GM19372 (cell line): ENCODE measurements at regions not wholly inside any gene's neighbourhood (a gene's known extent, or its start where the extent isn't known, plus 50 kb on each side); places are given as distances from the start of the nearest gene placed in this dataset.

Experiments used
- ATAC-seq: cut with Tn5 transposase; IDR thresholded peaks from one replicate; pipeline ENCODE4 v1.9.1; 2021; ENCODE audit warnings: mild to moderate bottlenecking, low read depth, moderate library complexity; ENCODE audit not compliant: unreplicated experiment

GRCh38 chr3:18837137-18837755 lies 311.1 kb upstream of the KCNH8 start:
- no peak for ATAC-seq

GRCh38 chr3:18835021-18835420 lies 313.3 kb upstream of the KCNH8 start:
- no peak for ATAC-seq

- ATAC-seq, result no peak
Observed at GRCh38 chr3:18830087-18830486, 318.2 kb upstream of the KCNH8 start.

DNA sequence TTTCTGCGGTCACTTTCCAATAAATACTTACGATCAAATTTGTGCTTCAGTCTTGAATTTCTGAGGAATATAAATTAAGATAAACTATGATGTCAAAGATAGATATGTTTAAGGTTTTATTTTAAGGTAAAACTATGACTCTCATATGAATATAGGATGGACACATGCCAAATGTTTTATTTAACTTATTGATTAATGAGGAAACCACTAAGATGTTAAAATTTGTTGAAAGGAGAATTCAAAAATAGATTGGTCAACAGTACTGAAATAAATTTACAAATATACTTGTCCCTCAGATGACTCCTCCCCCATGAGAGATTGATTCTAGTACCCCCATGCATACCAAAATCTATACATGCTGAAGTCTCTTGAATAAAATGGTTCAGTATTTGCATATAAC lies 319.7 kb upstream of the KCNH8 start:
- ATAC-seq, result no peak

DNA sequence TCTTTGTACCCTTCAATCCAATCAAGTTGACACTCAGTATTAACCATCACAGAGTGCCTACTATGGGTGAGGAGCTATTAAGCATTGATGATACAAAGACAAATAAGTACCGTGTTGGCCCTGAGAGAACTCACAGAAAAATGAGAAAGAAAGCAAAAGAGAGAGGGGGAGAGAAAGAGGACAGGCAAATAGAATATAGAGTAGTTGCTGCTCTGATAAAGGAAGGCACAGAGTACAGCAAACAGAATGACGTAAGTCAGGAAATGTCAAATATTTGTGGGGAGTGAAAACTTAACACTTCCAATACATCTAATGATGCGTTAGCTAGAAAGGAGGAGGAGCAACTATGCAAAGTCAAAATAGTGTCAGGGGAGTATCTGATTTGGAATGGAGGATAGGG lies 320.6 kb upstream of the KCNH8 start:
- ATAC-seq, result no peak

DNA sequence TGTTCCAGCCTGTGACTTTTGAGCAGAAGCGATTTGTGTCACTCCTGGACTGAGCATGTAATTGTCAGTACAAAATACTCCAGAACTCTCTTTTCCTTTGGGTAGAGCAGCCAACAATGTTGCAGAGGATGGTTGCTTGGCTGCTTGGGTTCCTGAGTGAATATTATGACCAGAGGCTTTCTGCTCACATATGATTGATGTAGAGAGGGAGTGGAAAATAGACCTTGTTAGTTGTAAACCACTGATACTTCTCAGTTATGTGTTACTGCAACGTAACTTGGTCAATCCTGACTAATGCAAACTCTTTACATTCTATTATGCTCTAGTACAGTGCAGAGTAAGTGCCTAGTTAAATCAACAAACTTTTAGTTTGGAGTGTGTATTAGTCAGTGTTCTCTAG lies 322.6 kb upstream of the KCNH8 start:
- no peak for ATAC-seq

DNA sequence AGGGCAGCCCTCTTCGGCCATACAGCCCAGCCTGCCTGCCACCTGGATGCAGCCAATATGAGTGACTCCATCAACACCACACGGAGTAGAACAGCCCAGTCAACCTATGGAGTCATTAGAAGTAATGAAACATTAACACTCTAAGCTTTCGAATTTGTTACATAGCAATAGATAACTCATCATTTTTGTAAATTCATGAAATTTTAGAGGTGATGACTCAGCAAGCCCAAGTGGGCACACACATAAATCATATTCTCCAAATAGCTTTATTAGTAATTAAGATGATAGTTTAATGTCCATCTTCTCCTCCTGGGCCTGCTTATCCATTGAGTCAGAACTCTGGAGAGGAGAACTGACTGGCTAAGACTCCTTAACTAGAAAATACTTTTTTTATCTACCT lies 335.0 kb upstream of the KCNH8 start:
- no peak for ATAC-seq

- no peak for ATAC-seq
Observed at GRCh38 chr3:18812316-18812715, 336.0 kb upstream of the KCNH8 start.

DNA sequence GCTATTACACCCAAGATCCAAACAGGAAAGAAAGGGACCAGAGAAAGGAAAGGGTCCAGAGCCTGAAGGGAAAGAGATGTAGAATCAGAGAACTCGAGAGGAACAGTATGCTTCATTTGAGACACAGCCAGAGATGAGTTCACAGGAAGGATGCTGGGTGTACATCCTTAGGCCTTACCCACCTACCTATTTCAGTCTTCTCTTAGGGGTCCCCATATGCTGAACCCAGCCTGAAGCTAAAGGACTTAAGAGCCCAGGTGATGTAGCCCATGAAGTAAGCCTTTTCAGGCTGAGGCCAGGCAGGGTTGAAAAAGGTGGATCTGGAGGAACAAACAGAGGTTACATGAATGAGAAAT lies 338.0 kb upstream of the KCNH8 start:
- no peak for ATAC-seq

DNA sequence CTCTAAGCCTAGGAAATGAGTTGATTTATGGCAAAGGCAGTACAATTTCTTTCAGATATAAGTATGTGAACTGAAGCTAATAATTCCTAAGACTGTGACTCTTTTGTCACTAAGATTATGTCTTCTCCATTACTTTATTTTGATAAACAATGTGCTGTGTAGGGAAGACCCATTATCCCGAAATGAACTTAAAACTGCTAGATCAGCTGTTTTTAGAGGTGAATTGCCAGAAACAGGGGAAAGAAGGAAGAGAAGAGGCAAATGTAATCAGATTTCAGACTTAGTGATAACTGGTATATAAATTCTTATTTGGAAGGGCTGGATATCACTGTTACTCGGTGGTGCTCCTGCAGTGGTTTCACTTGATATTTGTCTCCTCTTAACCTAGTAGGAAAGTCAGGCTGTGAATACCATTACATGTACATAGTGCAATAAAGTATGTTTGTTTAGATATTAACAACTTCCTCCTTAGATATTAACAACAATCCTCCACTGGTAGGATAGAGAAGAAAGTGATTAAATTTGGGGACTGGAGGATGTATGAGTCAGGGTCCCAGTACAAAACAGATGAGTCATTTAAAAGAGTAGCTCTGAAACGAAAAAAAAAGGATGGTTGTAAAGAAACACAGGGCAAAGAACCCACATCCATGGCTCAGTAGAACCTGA lies 338.5 kb upstream of the KCNH8 start:
- ATAC-seq, result no peak

DNA sequence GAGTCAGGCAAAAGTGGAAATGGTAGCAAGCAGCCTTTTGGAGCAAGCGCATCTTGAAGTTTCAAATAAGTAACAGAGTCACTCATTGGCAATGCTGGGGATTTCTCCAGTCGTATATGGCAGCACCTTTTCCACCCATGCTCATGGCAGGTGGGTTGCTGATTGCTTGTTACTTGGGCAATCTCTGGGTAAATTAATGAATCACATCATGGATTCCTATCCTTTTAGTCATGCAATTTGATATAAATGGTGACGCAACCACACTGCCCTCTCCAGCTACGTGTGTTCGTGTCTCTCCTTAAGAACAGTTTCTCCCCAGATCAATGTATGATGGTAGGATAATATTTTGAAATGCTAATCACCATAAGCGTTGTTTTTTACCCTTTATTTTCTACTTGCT lies 339.9 kb upstream of the KCNH8 start:
- no peak for ATAC-seq

DNA sequence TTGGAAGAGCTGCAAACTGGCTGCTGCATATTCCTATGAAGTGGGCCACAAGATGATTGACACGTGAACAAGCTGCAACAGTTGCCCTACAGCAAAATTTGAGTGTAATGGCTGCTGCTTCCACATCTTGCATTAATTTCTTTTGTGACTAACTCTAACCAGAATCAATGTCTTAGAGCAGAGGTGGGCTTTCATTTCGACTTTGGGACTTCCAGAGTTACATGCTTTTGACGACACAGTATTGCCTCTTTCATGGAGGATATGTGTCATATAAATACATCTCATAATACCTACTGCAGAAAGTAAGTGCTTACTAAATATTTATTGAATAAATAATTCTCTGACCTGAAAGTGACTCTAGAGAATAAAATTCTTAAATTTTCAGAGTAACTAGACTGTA lies 340.7 kb upstream of the KCNH8 start:
- ATAC-seq, result no peak

DNA sequence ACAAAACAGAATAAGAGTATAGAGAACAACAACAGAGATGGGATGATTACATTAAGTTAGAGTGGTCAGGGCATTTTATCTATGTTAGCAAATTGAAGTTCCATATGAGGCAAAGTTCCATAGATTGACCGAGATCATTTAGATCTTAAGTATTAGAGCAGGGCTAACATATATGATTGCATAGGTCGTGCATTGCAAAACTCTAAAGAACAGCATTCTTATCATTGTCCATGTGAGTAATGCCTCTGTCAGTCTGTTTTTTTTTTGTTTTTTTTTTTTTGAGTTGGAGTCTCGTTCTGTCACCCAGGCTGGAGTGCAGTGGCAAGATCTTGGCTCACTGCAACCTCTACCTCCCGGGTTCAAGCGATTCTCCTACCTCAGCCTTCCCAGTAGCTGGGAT lies 341.7 kb upstream of the KCNH8 start:
- ATAC-seq, result no peak

- ATAC-seq, result no peak
Observed at GRCh38 chr3:18797378-18797777, 350.9 kb upstream of the KCNH8 start.

- ATAC-seq, result no peak
Observed at GRCh38 chr3:18795078-18795477, 353.2 kb upstream of the KCNH8 start.

- no peak for ATAC-seq
Observed at GRCh38 chr3:18791752-18792151, 356.6 kb upstream of the KCNH8 start.

DNA sequence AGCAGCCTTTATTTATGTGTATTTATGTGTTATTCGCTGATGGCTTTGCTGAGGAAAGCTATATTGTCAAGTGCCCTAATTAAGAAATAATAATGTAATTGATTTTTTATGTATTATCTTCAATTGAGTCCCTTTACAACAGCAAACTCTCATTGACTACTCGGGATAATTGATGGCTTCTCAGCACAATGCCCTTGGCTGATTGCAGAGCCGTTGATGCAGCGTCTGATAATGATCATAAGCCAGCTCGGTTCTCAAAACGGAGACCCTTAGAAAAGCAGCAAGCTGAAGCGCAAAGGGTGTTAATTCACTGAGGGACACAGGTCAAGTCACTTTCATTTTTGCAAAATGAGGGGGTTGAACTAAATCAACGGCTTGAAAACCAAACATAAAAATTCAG lies 357.1 kb upstream of the KCNH8 start:
- no peak for ATAC-seq

GRCh38 chr3:18790384-18790783 lies 357.9 kb upstream of the KCNH8 start:
- no peak for ATAC-seq

GRCh38 chr3:18789734-18790133 lies 358.6 kb upstream of the KCNH8 start:
- no peak for ATAC-seq

DNA sequence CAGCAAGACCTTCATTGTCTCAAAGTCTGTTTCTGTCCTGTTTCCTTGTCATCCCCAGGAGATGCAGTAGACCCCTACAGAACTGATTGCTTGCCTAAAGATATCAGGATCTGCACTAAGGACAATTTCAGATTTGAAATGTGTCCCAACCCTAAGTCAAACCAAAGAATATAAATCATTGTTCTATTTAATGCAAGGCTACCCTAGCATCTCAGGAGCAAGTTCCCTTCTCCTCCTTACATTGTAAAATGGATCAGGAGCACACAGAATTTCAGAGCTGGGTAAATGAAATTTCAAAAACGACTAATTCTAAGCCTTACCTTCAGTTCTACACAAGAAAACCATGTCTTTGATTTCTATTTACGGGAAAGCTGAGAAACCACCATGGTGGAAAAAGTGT lies 360.9 kb upstream of the KCNH8 start:
- no peak for ATAC-seq

DNA sequence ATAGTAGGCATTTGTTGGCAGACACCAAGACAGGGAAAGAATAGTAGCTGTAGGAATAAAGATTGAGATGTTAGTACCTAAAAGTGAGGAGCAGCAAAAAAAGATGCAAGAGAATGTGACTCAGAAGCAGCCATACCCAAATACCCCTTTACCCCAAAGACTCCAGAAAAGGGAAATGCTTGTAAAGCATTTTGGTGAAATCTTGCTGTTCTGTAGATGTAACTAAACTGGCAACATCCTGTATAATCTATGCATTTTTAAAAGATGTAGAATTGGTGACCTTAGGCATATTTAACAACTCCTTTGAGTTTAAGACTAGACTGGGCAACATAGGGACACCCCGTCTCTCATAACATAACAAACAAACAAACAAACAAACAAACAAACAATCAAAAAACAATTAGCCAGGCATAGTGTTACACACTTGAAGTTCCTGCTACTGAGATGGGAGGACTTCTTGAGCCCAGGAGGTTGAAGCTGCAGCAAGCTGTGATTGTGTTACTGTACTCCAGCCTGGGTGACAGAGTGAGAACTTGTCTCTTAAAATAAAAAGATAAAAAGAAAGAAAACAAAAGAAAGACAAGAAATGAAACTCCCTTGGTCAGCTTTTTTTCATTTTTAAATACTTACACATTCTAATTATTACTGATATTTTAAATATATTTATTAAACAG lies 361.5 kb upstream of the KCNH8 start:
- no peak for ATAC-seq

- no peak for ATAC-seq
Observed at GRCh38 chr3:18782191-18782590, 357.1 kb upstream of the SATB1 start.
